Mesothelial cell of epicardium (in vitro differentiated cells): ENCODE measurements at regions not wholly inside any gene's neighbourhood (a gene's known extent, or its start where the extent isn't known, plus 50 kb on each side); places are given as distances from the start of the nearest gene placed in this dataset.

ENCODE experiments used
- DNase-seq, 2 experiments: peaks; one replicate each; pipeline ENCODE4 v3.0.0; 2021; ENCODE audit warnings: low spot score in 2 of 2; ENCODE audit not compliant: unreplicated experiment in 2 of 2
- H3K27ac Mint-ChIP-seq: 2 replicates; pipeline ENCODE4 v1.8.0; 2021; ENCODE audit warnings: mixed read lengths
- H3K27me3 Mint-ChIP-seq: 2 replicates; pipeline ENCODE4 v1.8.0; 2021; ENCODE audit warnings: low read depth, mixed read lengths
- H3K36me3 Mint-ChIP-seq: 2 replicates; pipeline ENCODE4 v1.8.0; 2021; ENCODE audit warnings: mixed read lengths
- H3K4me1 Mint-ChIP-seq: 2 replicates; pipeline ENCODE4 v1.8.0; 2021; ENCODE audit warnings: mixed read lengths
- H3K4me3 Mint-ChIP-seq: 2 replicates; pipeline ENCODE4 v1.8.0; 2021; ENCODE audit warnings: mild to moderate bottlenecking, moderate library complexity, mixed read lengths
- H3K9me3 Mint-ChIP-seq: 2 replicates; pipeline ENCODE4 v1.8.0; 2021; ENCODE audit warnings: mixed read lengths
- TF ChIP-seq, protein P1 (sequence below): fragments of 200-600 bp; sonication (generic); IDR thresholded peaks from one replicate; pipeline ENCODE4 v1.5.0; 2021; ENCODE audit warnings: antibody characterized with exemption; ENCODE audit not compliant: unreplicated experiment

DNA sequence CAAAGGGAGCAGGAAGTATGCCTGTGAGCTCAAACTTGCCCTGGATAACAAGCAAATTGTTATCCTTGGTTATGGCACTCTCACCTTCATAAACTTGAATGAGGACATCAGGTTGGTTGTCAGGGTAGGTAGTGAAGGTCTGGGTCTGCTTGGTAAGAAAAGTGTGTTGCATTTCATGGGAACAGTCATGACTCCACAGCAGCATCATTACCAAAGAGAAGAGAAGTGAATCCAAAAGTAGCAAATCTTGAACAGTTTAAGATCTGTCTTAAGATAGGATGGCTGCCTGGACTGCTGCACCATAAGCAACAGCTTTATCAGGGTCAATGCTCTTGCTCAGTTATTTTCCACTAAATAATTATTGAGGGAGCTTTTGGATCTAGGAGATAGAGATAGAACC is 350.7 kb upstream of the MAP2 start:
- Mint-ChIP-seq H3K36me3 (peaks cover 3% of the 10 kb centered on the region), H3K27me3 (no peaks in the 10 kb centered on the region), H3K9me3 (peaks cover 11% of the 10 kb centered on the region), H3K4me1 (peaks cover 18% of the 10 kb centered on the region), H3K27ac (no peak overlapping the region), H3K4me3 (no peak overlapping the region)
- no peak for DNase-seq
- TF ChIP-seq, protein P1, sequence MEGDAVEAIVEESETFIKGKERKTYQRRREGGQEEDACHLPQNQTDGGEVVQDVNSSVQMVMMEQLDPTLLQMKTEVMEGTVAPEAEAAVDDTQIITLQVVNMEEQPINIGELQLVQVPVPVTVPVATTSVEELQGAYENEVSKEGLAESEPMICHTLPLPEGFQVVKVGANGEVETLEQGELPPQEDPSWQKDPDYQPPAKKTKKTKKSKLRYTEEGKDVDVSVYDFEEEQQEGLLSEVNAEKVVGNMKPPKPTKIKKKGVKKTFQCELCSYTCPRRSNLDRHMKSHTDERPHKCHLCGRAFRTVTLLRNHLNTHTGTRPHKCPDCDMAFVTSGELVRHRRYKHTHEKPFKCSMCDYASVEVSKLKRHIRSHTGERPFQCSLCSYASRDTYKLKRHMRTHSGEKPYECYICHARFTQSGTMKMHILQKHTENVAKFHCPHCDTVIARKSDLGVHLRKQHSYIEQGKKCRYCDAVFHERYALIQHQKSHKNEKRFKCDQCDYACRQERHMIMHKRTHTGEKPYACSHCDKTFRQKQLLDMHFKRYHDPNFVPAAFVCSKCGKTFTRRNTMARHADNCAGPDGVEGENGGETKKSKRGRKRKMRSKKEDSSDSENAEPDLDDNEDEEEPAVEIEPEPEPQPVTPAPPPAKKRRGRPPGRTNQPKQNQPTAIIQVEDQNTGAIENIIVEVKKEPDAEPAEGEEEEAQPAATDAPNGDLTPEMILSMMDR: no peak

DNA sequence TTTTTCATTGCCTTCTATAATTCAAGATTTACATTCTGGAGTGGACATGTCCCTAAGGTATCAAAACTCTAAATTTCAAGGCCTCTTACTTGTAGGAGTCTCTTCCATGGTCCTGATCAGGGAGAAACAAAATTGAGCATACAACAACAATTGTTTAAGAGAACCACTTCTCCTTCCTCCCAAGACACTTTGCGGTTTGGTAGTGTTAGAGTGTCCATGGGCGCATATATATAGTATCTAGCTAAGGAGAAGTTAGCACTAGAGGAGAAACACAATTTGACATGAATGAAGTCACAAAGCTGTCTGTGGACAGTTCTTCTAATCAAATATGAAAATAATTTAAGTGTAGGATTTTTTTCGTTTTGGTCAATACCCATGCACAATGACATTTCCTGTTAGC is 349.1 kb upstream of the MAP2 start:
- DNase-seq: no peak
- peaks cover 1% of the 10 kb centered on the region for H3K27me3 Mint-ChIP-seq
- H3K4me3 Mint-ChIP-seq: no peak overlapping the region
- H3K4me1 Mint-ChIP-seq: peaks cover 12% of the 10 kb centered on the region
- H3K9me3 Mint-ChIP-seq: peaks cover 11% of the 10 kb centered on the region
- TF ChIP-seq, protein P1: no peak
- H3K27ac Mint-ChIP-seq: no peak overlapping the region
- H3K36me3 Mint-ChIP-seq: peaks cover 3% of the 10 kb centered on the region

DNA sequence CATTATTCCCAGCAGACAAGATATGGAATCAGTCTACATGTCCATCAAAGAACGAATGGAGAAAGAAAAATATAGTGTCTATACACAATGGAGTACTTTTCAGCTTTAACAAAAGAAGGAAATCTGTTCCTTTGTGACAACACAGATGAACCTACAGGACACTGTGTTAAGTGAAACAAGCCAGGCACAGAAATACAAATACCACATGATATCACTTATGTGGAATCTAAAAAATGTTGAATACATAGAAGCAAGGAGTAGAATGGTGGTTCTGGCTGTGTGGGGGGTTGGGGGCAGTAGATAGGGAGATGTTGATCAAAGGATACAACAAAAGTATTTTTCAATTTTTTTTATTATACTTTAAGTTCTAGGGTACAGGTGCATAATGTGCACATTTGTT is 347.7 kb upstream of the MAP2 start:
- Mint-ChIP-seq H3K27ac (no peak overlapping the region), H3K9me3 (peaks cover 11% of the 10 kb centered on the region), H3K4me3 (no peak overlapping the region), H3K36me3 (peaks cover 3% of the 10 kb centered on the region), H3K27me3 (peaks cover 5% of the 10 kb centered on the region), H3K4me1 (peaks cover 2% of the 10 kb centered on the region)
- TF ChIP-seq, protein P1: no peak
- no peak for DNase-seq

DNA sequence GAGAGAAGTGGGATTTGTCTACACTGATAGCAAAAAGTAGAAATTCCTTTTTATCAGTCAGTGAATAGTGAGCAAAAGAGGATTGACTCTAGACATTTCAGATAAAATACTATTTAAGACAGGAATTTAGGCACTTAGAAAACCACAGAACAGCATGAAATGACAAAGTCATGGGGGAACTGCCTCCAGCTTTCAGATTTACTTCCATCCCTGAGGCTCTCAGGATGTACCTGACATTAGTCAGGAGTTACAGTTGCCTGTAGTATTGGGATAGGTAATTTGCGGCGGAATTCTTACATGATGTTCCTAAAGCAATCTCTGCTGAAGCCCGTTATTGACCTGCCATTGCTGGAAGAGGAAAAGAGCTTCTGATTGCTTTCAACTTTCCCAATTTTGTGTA is 337.1 kb upstream of the MAP2 start:
- TF ChIP-seq, protein P1: no peak
- Mint-ChIP-seq H3K36me3 (no peaks in the 10 kb centered on the region), H3K9me3 (no peaks in the 10 kb centered on the region), H3K4me3 (no peak overlapping the region), H3K4me1 (no peaks in the 10 kb centered on the region), H3K27ac (no peak overlapping the region), H3K27me3 (no peaks in the 10 kb centered on the region)
- DNase-seq: no peak

DNA sequence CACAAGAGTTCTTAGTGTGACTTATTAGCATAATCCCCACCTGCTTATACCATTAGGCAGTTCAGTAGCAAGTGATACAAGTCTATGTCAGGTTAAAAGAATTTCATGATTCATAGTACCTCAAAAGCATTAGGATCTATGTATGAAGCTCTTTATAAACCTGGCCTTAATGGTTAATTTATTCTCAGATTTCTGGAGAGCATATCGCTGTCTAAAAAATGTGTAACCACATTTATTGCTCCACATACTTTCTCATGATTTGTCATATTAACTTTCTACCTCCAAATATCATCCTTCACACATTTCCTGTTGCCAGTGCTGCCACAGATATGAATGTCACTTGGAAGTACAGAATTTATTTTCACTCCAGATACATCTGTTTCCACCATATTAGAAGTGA is 332.8 kb upstream of the MAP2 start:
- Mint-ChIP-seq H3K36me3 (no peaks in the 10 kb centered on the region), H3K4me1 (no peaks in the 10 kb centered on the region), H3K4me3 (no peak overlapping the region), H3K9me3 (peaks cover 3% of the 10 kb centered on the region), H3K27me3 (no peaks in the 10 kb centered on the region), H3K27ac (no peak overlapping the region)
- DNase-seq: no peak
- TF ChIP-seq, protein P1: no peak

DNA sequence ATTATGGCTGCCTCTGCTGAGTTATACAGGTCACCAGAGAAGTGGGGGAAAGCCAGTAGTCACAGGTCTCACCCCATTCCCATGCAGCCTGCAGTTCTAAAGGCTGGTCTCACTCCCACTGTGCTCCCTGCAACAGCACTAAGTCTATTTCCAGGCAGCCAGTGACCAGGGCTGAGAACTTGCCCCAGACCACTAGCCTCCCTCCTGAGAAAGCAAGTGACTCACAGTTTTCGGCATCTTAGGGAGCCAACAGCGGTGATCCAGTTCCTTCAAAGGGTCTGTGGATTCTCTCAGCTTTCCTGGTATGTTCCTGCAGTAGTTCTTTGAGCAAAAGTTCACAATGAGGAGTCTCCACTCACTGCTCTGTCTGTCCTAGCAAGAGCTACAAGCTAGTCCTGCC is 329.6 kb upstream of the MAP2 start:
- Mint-ChIP-seq H3K27ac (no peak overlapping the region), H3K36me3 (no peaks in the 10 kb centered on the region), H3K4me1 (no peaks in the 10 kb centered on the region), H3K27me3 (no peaks in the 10 kb centered on the region), H3K9me3 (peaks cover 6% of the 10 kb centered on the region), H3K4me3 (no peak overlapping the region)
- no peak for DNase-seq
- TF ChIP-seq, protein P1: no peak
